Skeletal muscle tissue (tissue), 3 donors: ENCODE measurements at regions not wholly inside any gene's neighbourhood (a gene's known extent, or its start where the extent isn't known, plus 50 kb on each side); places are given as distances from the start of the nearest gene placed in this dataset.

Experiments
- H3K27ac ChIP-seq: one replicate; pipeline ENCODE4 v1.7.0; 2013; ENCODE audit warnings: mild to moderate bottlenecking, low read depth, low read length, inconsistent platforms
- H3K27me3 ChIP-seq, 3 donors: one replicate each; pipeline ENCODE4 v1.7.0; 2013; ENCODE audit warnings: low read length in 3 of 3; ENCODE audit not compliant: control insufficient read depth in 3 of 3, insufficient read depth in 3 of 3
- H3K36me3 ChIP-seq, 3 donors: one replicate each; pipeline ENCODE4 v1.7.0; 2013; ENCODE audit warnings: low read length in 3 of 3; ENCODE audit not compliant: control insufficient read depth in 3 of 3, insufficient read depth in 3 of 3
- H3K4me1 ChIP-seq, 3 donors: one replicate each; pipeline ENCODE4 v1.7.0; 2013; ENCODE audit warnings: low read length in 3 of 3, mild to moderate bottlenecking in 3 of 3; ENCODE audit not compliant: control insufficient read depth in 3 of 3, insufficient read depth in 3 of 3
- H3K4me3 ChIP-seq, 3 donors: one replicate each; pipeline ENCODE4 v1.7.0; 2013; ENCODE audit warnings: low read length in 3 of 3
- H3K9ac ChIP-seq, 3 donors: one replicate each; pipeline ENCODE4 v1.7.0; 2013; ENCODE audit warnings: low read length in 3 of 3, mild to moderate bottlenecking in 3 of 3, moderate library complexity in 2 of 3, low read depth in 1 of 3
- H3K9me3 ChIP-seq, 3 donors: one replicate each; pipeline ENCODE4 v1.7.0; 2013; ENCODE audit warnings: low read length in 3 of 3; ENCODE audit not compliant: control insufficient read depth in 3 of 3
- donor health status: Osteomylitis.

DNA sequence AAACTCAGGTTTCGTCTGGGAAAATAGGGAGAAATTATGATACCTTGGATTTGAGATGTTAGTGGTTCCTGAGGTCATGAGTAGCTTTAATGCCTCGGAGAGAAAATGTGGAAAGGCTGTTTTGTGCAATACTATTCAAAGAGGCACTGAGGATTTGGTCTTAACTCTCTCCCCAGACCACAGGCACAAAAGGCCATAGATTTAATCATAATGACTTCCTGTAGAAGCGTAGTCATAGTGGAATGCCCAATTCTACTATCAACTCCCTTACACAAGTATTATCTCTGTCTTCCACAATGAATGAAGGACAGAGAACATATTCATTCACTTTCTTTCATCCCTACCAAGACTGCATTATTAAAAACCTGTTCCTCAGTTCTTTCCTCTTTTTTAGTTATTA, 153.0 kb upstream of the FTMT start:
- H3K9me3 ChIP-seq, result no peaks in the 10 kb centered on the region
- no peak overlapping the region for H3K27ac ChIP-seq
- no peaks in the 10 kb centered on the region for H3K27me3 ChIP-seq
- H3K36me3 ChIP-seq, result no peaks in the 10 kb centered on the region
- H3K4me3 ChIP-seq, result no peak overlapping the region
- H3K9ac ChIP-seq, result no peak overlapping the region
- H3K4me1 ChIP-seq, result no peaks in the 10 kb centered on the region

DNA sequence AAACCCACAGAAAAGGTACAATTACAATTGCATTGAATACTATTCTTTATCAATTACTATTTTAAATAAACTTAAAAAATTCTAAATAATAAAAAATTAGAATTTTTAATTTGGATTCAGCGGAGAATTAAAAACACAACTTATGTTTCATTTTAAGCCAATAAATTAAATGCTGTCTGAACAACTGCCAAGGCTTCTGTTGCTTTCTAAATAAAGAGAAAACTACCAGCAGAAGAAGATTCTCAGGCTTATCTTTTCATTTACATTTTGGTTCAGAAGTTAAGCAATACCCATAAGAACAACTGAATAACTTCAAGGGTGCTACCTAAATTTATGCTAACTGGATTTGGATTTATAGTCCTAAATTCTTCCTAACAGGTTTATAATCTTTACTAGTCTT, 150.0 kb upstream of the FTMT start:
- Histone ChIP-seq H3K27ac (no peak overlapping the region), H3K36me3 (no peaks in the 10 kb centered on the region), H3K4me1 (no peaks in the 10 kb centered on the region), H3K9ac (no peak overlapping the region), H3K9me3 (no peaks in the 10 kb centered on the region), H3K27me3 (no peaks in the 10 kb centered on the region), H3K4me3 (no peak overlapping the region)

DNA sequence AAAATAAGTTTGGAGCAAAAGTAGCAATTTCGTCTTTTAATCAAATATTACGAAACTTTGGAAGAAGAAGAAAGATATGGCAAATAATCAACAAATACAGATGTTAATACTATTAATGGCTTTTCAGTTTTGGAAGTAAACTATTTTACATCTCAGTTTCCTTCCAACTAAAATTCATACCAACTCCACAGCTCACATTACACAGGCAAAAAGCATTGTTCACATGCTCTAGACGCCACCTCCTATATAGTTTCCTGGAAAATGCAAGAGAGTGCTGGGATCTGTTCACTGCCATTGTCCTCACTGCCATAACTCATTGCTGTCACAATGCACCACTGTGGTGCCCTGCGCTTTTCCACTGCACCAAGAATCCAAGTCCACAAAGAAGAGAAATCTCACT, 149.0 kb upstream of the FTMT start:
- H3K4me1 ChIP-seq, result no peaks in the 10 kb centered on the region
- no peaks in the 10 kb centered on the region for H3K9me3 ChIP-seq
- H3K36me3 ChIP-seq, result no peaks in the 10 kb centered on the region
- H3K4me3 ChIP-seq, result no peak overlapping the region
- no peaks in the 10 kb centered on the region for H3K27me3 ChIP-seq
- H3K9ac ChIP-seq, result no peak overlapping the region
- H3K27ac ChIP-seq, result no peak overlapping the region

DNA sequence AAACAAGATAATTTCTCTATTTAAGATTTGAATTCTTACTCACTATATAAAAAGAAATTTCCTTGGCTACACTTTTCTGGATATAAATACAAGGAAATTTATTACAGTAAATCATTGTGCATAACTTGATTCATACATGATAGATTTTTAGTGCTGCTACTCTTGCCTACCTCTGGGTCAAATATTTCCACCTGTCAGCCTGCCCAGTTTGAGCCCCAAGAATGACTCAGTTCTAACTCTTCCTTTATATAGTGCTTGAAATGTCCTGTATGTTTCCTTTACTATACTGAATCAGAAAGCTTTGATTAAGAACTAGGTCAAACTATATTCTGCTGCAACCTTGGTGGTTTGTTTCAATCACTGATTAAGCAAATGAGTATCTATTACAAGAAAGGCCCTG, 147.4 kb upstream of the FTMT start:
- Histone ChIP-seq H3K9me3 (no peaks in the 10 kb centered on the region), H3K4me3 (no peak overlapping the region), H3K27ac (no peak overlapping the region), H3K9ac (no peak overlapping the region), H3K27me3 (no peaks in the 10 kb centered on the region), H3K36me3 (no peaks in the 10 kb centered on the region), H3K4me1 (no peaks in the 10 kb centered on the region)

DNA sequence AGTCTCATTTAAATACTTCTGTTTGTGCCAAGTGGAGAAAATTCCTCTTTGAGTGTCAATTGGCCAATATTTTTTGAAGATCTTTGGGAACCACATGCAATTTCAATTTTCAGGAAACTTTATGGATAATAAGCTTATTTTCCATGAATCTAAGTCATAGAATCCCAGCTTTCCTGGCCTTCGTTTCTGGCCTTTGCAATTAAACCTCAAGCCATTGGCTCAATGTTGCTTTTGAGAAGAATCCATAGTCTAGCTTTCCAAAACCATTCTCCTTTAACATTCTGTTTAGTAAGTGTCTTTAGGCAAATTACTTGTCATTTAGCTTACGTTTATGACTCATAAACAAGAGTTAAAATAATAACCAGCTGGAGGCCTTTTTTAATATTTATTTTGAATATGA, 145.0 kb upstream of the FTMT start:
- Histone ChIP-seq H3K27ac (no peak overlapping the region), H3K4me1 (no peaks in the 10 kb centered on the region), H3K36me3 (no peaks in the 10 kb centered on the region), H3K4me3 (no peak overlapping the region), H3K9ac (no peak overlapping the region), H3K27me3 (no peaks in the 10 kb centered on the region), H3K9me3 (no peaks in the 10 kb centered on the region)

DNA sequence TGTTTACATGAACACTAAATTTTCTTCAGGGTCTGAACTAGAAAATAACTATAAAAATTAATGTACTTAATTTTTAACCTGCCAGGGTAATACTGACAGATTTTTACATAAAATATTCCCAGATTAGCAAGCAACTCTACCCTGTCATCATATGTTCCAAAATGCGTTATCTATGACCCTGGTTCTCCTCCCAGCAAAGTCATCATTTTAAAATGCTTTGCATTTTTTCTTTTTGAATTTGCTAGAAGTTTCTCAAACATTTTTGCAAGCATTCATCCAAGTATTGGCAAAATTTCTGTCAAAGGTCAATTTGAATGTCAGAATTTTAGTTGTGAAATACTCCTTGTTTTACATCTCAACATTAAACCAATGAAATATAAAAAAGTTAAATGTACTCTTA, 144.5 kb upstream of the FTMT start:
- H3K36me3 ChIP-seq, result no peaks in the 10 kb centered on the region
- H3K4me3 ChIP-seq, result no peak overlapping the region
- no peak overlapping the region for H3K27ac ChIP-seq
- H3K4me1 ChIP-seq, result no peaks in the 10 kb centered on the region
- no peaks in the 10 kb centered on the region for H3K9me3 ChIP-seq
- H3K27me3 ChIP-seq, result no peaks in the 10 kb centered on the region
- H3K9ac ChIP-seq, result no peak overlapping the region

DNA sequence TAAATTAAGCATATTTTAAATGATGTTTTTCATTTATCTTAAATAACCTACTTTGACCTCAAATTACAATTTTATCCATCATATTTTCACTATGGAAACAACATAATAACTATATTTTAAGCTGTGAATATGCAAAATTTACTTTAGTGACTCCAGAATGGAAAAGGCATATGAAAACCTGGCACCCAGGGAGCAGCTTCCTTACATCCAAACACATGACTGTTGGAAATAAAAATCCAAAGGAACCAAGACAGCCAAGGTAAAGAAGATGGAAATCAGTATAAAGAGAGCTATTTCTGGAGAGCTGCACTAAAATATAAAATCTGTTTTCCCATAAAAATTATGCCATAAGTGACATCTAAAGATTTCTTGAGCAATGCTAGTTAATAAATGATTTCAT, 140.3 kb upstream of the FTMT start:
- no peak overlapping the region for H3K27ac ChIP-seq
- no peak overlapping the region for H3K4me3 ChIP-seq
- H3K36me3 ChIP-seq, result no peaks in the 10 kb centered on the region
- H3K4me1 ChIP-seq, result no peaks in the 10 kb centered on the region
- no peak overlapping the region for H3K9ac ChIP-seq
- H3K9me3 ChIP-seq, result no peaks in the 10 kb centered on the region
- H3K27me3 ChIP-seq, result no peaks in the 10 kb centered on the region

DNA sequence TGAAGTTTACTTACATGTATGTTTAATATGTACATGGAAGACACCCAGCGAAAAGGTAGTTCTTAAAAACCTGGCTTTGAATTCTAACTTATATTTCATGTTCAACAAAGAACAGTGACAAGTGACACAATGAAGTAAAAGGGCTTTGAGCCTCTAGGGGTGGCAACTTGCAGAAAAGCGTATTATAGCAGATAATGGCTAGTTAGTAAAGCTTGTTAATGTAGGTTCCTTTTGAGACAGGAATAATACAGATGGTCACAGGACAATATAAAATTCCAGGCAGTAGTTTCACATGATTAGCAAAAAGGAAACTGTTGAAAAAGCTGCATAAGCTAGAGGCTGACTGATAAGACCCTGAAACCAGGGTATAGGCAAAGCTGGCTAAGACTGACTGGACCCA, 132.4 kb upstream of the FTMT start:
- Histone ChIP-seq H3K36me3 (no peaks in the 10 kb centered on the region), H3K9ac (no peak overlapping the region), H3K4me3 (no peak overlapping the region), H3K27ac (no peak overlapping the region), H3K27me3 (no peaks in the 10 kb centered on the region), H3K4me1 (no peaks in the 10 kb centered on the region), H3K9me3 (no peaks in the 10 kb centered on the region)

DNA sequence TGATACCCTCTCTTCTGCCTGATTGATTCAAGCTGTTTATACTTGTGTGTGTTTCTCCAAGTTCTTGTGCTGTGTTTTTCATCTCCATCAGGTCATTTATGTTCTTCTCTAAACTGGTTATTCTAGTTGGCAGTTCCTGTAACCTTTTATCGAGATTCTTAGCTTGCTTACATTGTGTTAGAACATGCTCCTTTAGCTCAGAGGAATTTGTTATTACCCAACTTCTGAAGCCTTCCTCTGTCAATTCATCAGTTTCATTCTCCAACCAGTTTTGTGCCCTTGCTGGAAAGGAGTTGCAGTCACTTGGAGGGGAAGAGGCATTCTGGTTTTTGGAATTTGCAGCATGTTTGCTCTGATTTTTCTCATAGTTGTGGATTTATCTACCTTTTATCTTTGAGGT, 126.2 kb upstream of the FTMT start:
- H3K9me3 ChIP-seq, result no peaks in the 10 kb centered on the region
- H3K4me3 ChIP-seq, result no peak overlapping the region
- H3K9ac ChIP-seq, result no peak overlapping the region

DNA sequence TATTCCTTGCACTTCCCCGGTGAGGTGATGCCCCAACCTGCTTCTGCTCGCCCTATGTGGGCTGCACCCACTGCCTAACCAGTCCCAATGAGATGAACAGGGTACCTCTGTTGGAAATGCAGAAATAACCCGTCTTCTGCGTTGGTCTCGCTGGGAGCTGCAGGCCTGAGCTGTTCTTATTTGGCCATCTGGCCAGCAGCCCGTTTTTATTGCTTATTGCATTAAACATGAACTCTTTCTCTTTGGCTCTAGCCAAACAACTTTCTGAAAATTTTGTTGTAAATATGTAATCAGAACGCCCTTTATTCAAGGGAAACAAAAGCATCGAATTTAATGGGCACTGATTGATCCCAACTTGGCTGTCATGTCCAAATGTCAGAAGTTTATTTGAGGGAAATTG, 124.7 kb upstream of the FTMT start:
- Histone ChIP-seq H3K27me3 (no peaks in the 10 kb centered on the region), H3K9ac (no peak overlapping the region), H3K27ac (no peak overlapping the region), H3K9me3 (no peaks in the 10 kb centered on the region), H3K4me1 (peaks cover 0 to 11% (median 0%) of the 10 kb centered on the region in 3 donors), H3K4me3 (no peak overlapping the region), H3K36me3 (no peaks in the 10 kb centered on the region)

More for the DNA sequence above, 126.2 kb upstream of the FTMT start:
- no peaks in the 10 kb centered on the region for H3K4me1 ChIP-seq
- H3K27ac ChIP-seq, result no peak overlapping the region
- H3K36me3 ChIP-seq, result no peaks in the 10 kb centered on the region
- no peaks in the 10 kb centered on the region for H3K27me3 ChIP-seq

DNA sequence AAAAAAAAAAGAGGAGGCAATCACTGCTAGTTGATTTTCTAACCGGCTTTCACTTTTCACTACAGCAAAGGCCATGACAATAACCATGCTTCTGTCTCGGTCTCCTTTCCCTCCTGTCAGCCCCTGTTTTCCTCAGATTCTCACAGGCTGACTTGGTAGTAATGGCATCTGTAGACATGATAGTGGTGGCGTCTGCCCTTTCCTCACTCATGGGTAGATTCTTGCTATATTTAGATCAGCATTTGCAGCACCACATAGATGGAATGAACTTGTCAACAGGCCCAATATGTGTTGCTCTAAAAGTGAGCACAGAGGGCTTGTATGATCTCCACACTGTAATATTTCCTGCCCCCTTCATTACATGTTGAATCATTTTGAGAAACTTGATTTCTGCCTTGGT, 120.3 kb upstream of the FTMT start:
- Histone ChIP-seq H3K4me1 (peaks cover 0 to 11% (median 0%) of the 10 kb centered on the region in 3 donors), H3K9me3 (no peaks in the 10 kb centered on the region), H3K27me3 (no peaks in the 10 kb centered on the region), H3K4me3 (peak overlapping the region in 1 of 3 donors; percentile 30), H3K27ac (peak overlapping the region; percentile 57), H3K9ac (peak overlapping the region in 1 of 3 donors; percentile 10), H3K36me3 (no peaks in the 10 kb centered on the region)
